GM12878 (cell line): ENCODE measurements at regions not wholly inside any gene's neighbourhood (a gene's known extent, or its start where the extent isn't known, plus 50 kb on each side); places are given as distances from the start of the nearest gene placed in this dataset.

Experiments
- ATAC-seq: fragments of 200-7000 bp; cut with Tn5 transposase; 3 replicates; pipeline ENCODE4 v1.9.1; 2020; ENCODE audit warnings: mild to moderate bottlenecking, moderate library complexity
- BruUV-seq: library from RNA; stranded (reverse); fragments of 400-500 nt; replicated peaks from 2 replicates; lab custom pipeline; 2021; lab: Mats Ljungman, UMichigan
- CTCF ChIA-PET: fragments of 300-600 bp; sonication (Branson Sonifier 250); formaldehyde crosslinking; extraction: SDS; loops from one replicate; lab custom pipeline; 2021; ENCODE audit warnings: inconsistent platforms; lab: Yijun Ruan, JAX
- POLR2A ChIA-PET: fragments of 350-600 bp; formaldehyde crosslinking; extraction: SDS; loops from one replicate; lab custom pipeline; 2021; ENCODE audit warnings: inconsistent platforms; lab: Charles Lee
- RAD21 ChIA-PET: fragments of 300-600 bp; sonication (Branson Sonifier 250); formaldehyde crosslinking; loops from one replicate; lab custom pipeline; 2023; ENCODE audit warnings: antibody characterized with exemption; ENCODE audit not compliant: unreplicated experiment; lab: Charles Lee
- SMC1A ChIA-PET: fragments of 300-600 bp; sonication (Branson Sonifier 250); formaldehyde crosslinking; loops from one replicate; lab custom pipeline; 2023; ENCODE audit not compliant: unreplicated experiment, uncharacterized antibody; lab: Charles Lee
- DNase-seq: peaks from one replicate; pipeline ENCODE4 v3.0.0-alpha.2; 2011; ENCODE audit warnings: low read depth, low spot score
- FAIRE-seq: peaks from 3 replicates; lab custom pipeline; 2011; peaks lifted over from hg19 to GRCh38; lab: Jason Lieb, UNC
- H2AFZ ChIP-seq: 2 replicates; pipeline ENCODE4 v1.6.0; 2011; ENCODE audit warnings: low read depth, low read length, control low read depth; ENCODE audit not compliant: control insufficient read depth
- H3K27ac ChIP-seq: 2 replicates; pipeline ENCODE4 v1.5.1; 2011; ENCODE audit warnings: control low read depth; ENCODE audit not compliant: control insufficient read depth, insufficient read depth
- H3K27me3 ChIP-seq, 2 experiments: replicated peaks in 1 of 2; 2 replicates each; pipeline versions ENCODE4 v1.6.0 to v1.6.1; 2011; ENCODE audit warnings: low read length in 1 of 2; ENCODE audit not compliant: control insufficient read depth in 2 of 2, insufficient read depth in 2 of 2
- H3K36me3 ChIP-seq, 2 experiments: 2 replicates each; pipeline ENCODE4 v1.5.1; 2011; ENCODE audit warnings: low read length in 1 of 2; ENCODE audit not compliant: control insufficient read depth in 2 of 2, insufficient read depth in 2 of 2
- H3K4me1 ChIP-seq: 2 replicates; pipeline ENCODE4 v1.6.1; 2011; ENCODE audit warnings: mild to moderate bottlenecking, low read length, moderate library complexity, mixed read lengths; ENCODE audit not compliant: control insufficient read depth, insufficient read depth
- H3K4me2 ChIP-seq: 2 replicates; pipeline ENCODE4 v1.6.0; 2011; ENCODE audit warnings: control low read depth; ENCODE audit not compliant: control insufficient read depth, insufficient read depth
- H3K4me3 ChIP-seq: fragments of 200-600 bp; sonication (generic); 2 replicates; pipeline ENCODE4 v1.5.1; 2016
- H3K79me2 ChIP-seq: 2 replicates; pipeline ENCODE4 v1.6.0; 2011; ENCODE audit warnings: low read length; ENCODE audit not compliant: control insufficient read depth, insufficient read depth
- H3K9ac ChIP-seq: 2 replicates; pipeline ENCODE4 v1.8.0; 2011; ENCODE audit warnings: low read length, control low read depth, mixed read lengths; ENCODE audit not compliant: control insufficient read depth, insufficient read depth
- H3K9me3 ChIP-seq: replicated peaks from 3 replicates; pipeline ENCODE4 v1.5.1; 2011; ENCODE audit warnings: mild to moderate bottlenecking, low read length; ENCODE audit not compliant: control insufficient read depth, insufficient read depth
- H4K20me1 ChIP-seq: 2 replicates; pipeline ENCODE4 v1.6.0; 2011; ENCODE audit not compliant: control insufficient read depth, insufficient read depth
- ATF2 ChIP-seq: IDR thresholded peaks from 2 replicates; pipeline ENCODE4 v1.6.1; 2012; ENCODE audit warnings: low read length, inconsistent platforms
- CBX5 ChIP-seq: sonication (generic); IDR thresholded peaks from 2 replicates; pipeline ENCODE4 v1.6.1; 2016; ENCODE audit warnings: low read depth, moderate library complexity, mild to moderate bottlenecking, inconsistent platforms
- CREB1 ChIP-seq: IDR thresholded peaks from 2 replicates; pipeline ENCODE4 v1.6.1; 2012; ENCODE audit warnings: low read depth, mild to moderate bottlenecking, inconsistent platforms
- CREM ChIP-seq: IDR thresholded peaks from 2 replicates; pipeline ENCODE4 v1.6.1; 2014; ENCODE audit warnings: antibody characterized with exemption, low read depth
- ETV6 ChIP-seq, 2 experiments: fragments of 450-650 bp in 1 of 2; IDR thresholded peaks in 1 of 2; conservative IDR thresholded peaks in 1 of 2; 2 replicates each; pipeline ENCODE4 v1.6.1; 2014; ENCODE audit warnings: antibody characterized with exemption in 1 of 2, borderline replicate concordance in 1 of 2, low read depth in 1 of 2, mild to moderate bottlenecking in 1 of 2, moderate library complexity in 1 of 2
- GATAD2B ChIP-seq: fragments of 450-650 bp; conservative IDR thresholded peaks from 2 replicates; pipeline ENCODE4 v1.6.1; 2017; ENCODE audit warnings: low read depth, mild to moderate bottlenecking, moderate library complexity
- NRF1 ChIP-seq: conservative IDR thresholded peaks from 2 replicates; pipeline ENCODE4 v1.6.1; 2011; ENCODE audit warnings: mild to moderate bottlenecking, low read depth, low read length, improper control_type of control experiment
- PAX8 ChIP-seq: fragments of 450-650 bp; IDR thresholded peaks from 2 replicates; pipeline ENCODE4 v1.6.1; 2017; ENCODE audit warnings: mild to moderate bottlenecking, moderate library complexity
- PRDM15 ChIP-seq: fragments of 450-650 bp; formaldehyde crosslinking; IDR thresholded peaks from 2 replicates; pipeline ENCODE4 v1.4.0; 2020; ENCODE audit warnings: mild to moderate bottlenecking, moderate library complexity
- SMARCA5 ChIP-seq: fragments of 450-650 bp; IDR thresholded peaks from 2 replicates; pipeline ENCODE4 v1.6.1; 2017; ENCODE audit warnings: mild to moderate bottlenecking
- SP1 ChIP-seq: IDR thresholded peaks from one replicate; pipeline ENCODE4 v1.6.1; 2011; ENCODE audit warnings: low read depth, low read length
- STAT1 ChIP-seq: fragments of 450-650 bp; conservative IDR thresholded peaks from 2 replicates; pipeline ENCODE4 v1.6.1; 2014; ENCODE audit warnings: antibody characterized with exemption, mild to moderate bottlenecking
- SUZ12 ChIP-seq: fragments of 200-600 bp; sonication (generic); IDR thresholded peaks from one replicate; pipeline ENCODE4 v1.6.1; 2018; ENCODE audit warnings: antibody characterized with exemption, mild to moderate bottlenecking; ENCODE audit not compliant: unreplicated experiment
- ZBTB11 ChIP-seq: fragments of 450-650 bp; formaldehyde crosslinking; IDR thresholded peaks from 2 replicates; pipeline ENCODE4 v1.5.0; 2022; ENCODE audit warnings: mild to moderate bottlenecking, missing genetic modification characterization
- WGBS: methylation state at CpG from one replicate; pipeline ENCODE4 v1.1.6; 2016; ENCODE audit warnings: low lambda C conversion rate; ENCODE audit not compliant: insufficient replicate concordance, insufficient coverage; ENCODE audit errors: missing lambda C conversion rate; 5-methylcytosine and 5-hydroxymethylcytosine counted together
- in situ Hi-C: fragments of 300-500 bp; cut with MboI; formaldehyde crosslinking; loops from 9 replicates; pipeline ENCODE4 v1.14.3; 2018; ENCODE audit warnings: mixed read lengths
- intact Hi-C: fragments of 100-400 bp; cut with micrococcal nuclease; formaldehyde crosslinking; loops from one replicate; pipeline ENCODE4 v1.14.2; 2022; ENCODE audit not compliant: unreplicated experiment
- TF ChIP-seq, protein P1 (sequence below): fragments of 450-650 bp; IDR thresholded peaks from 2 replicates; pipeline ENCODE4 v1.6.1; 2017; ENCODE audit warnings: borderline replicate concordance

- TF ChIP-seq, protein P1, sequence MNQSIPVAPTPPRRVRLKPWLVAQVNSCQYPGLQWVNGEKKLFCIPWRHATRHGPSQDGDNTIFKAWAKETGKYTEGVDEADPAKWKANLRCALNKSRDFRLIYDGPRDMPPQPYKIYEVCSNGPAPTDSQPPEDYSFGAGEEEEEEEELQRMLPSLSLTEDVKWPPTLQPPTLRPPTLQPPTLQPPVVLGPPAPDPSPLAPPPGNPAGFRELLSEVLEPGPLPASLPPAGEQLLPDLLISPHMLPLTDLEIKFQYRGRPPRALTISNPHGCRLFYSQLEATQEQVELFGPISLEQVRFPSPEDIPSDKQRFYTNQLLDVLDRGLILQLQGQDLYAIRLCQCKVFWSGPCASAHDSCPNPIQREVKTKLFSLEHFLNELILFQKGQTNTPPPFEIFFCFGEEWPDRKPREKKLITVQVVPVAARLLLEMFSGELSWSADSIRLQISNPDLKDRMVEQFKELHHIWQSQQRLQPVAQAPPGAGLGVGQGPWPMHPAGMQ = no peak
- no peak for TF ChIP-seq SMARCA5
- TF ChIP-seq PAX8 = no peak
- TF ChIP-seq PRDM15 (CRISPR knock-in tag) = no peak
Measured at GRCh38 chr3:1506090-1506489, 413.3 kb downstream of the CNTN6 start (continued).

DNA sequence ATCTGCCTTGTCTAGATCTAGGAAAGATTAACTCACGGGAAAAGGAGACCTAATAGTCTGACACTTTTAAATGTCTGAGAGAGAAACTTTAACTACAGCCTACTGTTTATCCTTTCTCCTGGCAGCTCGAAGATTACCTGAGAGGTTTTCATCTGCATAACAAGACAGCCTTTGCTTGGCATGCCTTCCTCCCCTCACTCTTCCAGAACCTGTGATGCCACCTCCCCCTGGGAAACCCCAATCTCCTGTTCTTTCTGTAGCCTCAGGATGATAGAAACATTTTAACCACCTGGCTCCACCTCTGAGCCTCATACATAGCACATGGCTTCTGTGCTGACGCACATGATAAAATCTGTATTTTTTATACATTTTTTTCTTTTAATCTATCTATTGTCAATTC lies 420.8 kb downstream of the CNTN6 start:
- Histone ChIP-seq H3K4me3 (no peak overlapping the region), H4K20me1 (no peaks in the 10 kb centered on the region), H3K27ac (no peak overlapping the region), H3K4me2 (no peak overlapping the region), H3K9ac (no peak overlapping the region), H3K36me3 (no peaks in the 10 kb centered on the region), H3K4me1 (no peaks in the 10 kb centered on the region), H3K79me2 (no peaks in the 10 kb centered on the region), H3K27me3 (no peaks in the 10 kb centered on the region), H3K9me3 (no peaks in the 10 kb centered on the region), H2AFZ (no peak overlapping the region)
- no peak for DNase-seq
- BruUV-seq = no TSS peak
- 17% methylated on average over 3 of the region's 3 CpGs for WGBS
- ChIA-PET RAD21 (no interaction called here), POLR2A (no interaction called here), CTCF (no interaction called here), SMC1A (no interaction called here)
- intact Hi-C loops = no loop called here
- ATAC-seq = no peak
- no peak for FAIRE-seq
- in situ Hi-C loops = no loop called here
- TF ChIP-seq ATF2 (no peak), CREB1 (no peak), ETV6 (conservative IDR thresholded peaks at IDR 0.05 in 1 of 2, IDR thresholded peaks at IDR 0.05 in 1 of 2; ENCODE audit: borderline replicate concordance in 1 of 2, low read depth in 1 of 2) (no peak), SUZ12 (no peak), CBX5 (no peak), ZBTB11 (CRISPR knock-in tag) (no peak), NRF1 (no peak), CREM (no peak), STAT1 (no peak), SP1 (no peak), GATAD2B (no peak)
